ENCODE measurements at regions not wholly inside any gene's neighbourhood (a gene's known extent, or its start where the extent isn't known, plus 50 kb on each side); places are given as distances from the start of the nearest gene placed in this dataset.
A peak's percentile ranks its signal among the peaks of the same experiment; 100 is the strongest.

DNA sequence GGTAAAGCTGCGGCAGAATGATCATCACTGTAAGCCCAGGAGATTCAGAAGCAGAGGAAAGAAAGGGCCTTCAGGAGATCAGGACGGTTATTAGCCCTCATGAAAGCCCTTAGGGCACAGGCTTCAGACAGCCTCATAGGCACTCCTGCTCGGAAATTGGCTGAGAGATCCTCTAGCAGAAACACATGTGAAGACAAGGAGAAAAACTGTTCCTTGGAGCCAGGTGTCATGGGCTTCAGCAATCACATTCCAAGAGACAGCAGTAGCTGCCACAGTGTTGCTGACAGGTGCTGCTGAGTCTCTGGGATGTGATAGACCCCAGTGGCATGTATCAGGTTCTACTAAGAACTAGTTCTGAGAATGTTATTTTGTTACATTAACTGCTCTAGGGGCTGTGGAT is 88.8 kb upstream of the DYRK2 start:
- Histone ChIP-seq H3K9me3 (ENCODE audit: control insufficient read depth in 4 of 4, low read length in 3 of 4) (peaks cover 2 to 25% (median 11%) of the 10 kb centered on the region in 4 donors), H3K27ac (ENCODE audit: low read depth in 1 of 2, low read length in 2 of 2) (no peak overlapping the region), H3K27me3 (ENCODE audit: control insufficient read depth in 4 of 4, insufficient read depth in 4 of 4, low read length in 3 of 4) (no peaks in the 10 kb centered on the region), H3K4me1 (ENCODE audit: control insufficient read depth in 4 of 4, insufficient read depth in 4 of 4, low read length in 3 of 4) (no peaks in the 10 kb centered on the region), H3K9ac (ENCODE audit: low read depth in 1 of 2, low read length in 2 of 2) (no peak overlapping the region), H3K4me3 (ENCODE audit: low read depth in 1 of 3, low read length in 3 of 3) (no peak overlapping the region), H3K36me3 (ENCODE audit: control insufficient read depth in 4 of 4, insufficient read depth in 3 of 4, low read depth in 1 of 4, low read length in 3 of 4) (no peaks in the 10 kb centered on the region)
- no peak for DNase-seq (ENCODE audit: low spot score)
- no peak for TF ChIP-seq ATF3 (IDR thresholded peaks at IDR 0.05)
- TF ChIP-seq TAF1 (conservative IDR thresholded peaks at IDR 0.05), result no peak
- no peak for TF ChIP-seq REST (IDR thresholded peaks at IDR 0.05)
- no peak for TF ChIP-seq SP1 (IDR thresholded peaks at IDR 0.05)
- TF ChIP-seq, protein P1, sequence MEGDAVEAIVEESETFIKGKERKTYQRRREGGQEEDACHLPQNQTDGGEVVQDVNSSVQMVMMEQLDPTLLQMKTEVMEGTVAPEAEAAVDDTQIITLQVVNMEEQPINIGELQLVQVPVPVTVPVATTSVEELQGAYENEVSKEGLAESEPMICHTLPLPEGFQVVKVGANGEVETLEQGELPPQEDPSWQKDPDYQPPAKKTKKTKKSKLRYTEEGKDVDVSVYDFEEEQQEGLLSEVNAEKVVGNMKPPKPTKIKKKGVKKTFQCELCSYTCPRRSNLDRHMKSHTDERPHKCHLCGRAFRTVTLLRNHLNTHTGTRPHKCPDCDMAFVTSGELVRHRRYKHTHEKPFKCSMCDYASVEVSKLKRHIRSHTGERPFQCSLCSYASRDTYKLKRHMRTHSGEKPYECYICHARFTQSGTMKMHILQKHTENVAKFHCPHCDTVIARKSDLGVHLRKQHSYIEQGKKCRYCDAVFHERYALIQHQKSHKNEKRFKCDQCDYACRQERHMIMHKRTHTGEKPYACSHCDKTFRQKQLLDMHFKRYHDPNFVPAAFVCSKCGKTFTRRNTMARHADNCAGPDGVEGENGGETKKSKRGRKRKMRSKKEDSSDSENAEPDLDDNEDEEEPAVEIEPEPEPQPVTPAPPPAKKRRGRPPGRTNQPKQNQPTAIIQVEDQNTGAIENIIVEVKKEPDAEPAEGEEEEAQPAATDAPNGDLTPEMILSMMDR (IDR thresholded peaks at IDR 0.05; ENCODE audit: low read depth, low read length, missing input control), result no peak
- no peak for TF ChIP-seq FOXA1 (IDR thresholded peaks at IDR 0.05)
- no peak for TF ChIP-seq HNF4A (conservative IDR thresholded peaks at IDR 0.05)
- no peak for TF ChIP-seq NR2F2 (IDR thresholded peaks at IDR 0.05)
- WGBS, result 77% methylated on average over 3 of the region's 3 CpGs

DNA sequence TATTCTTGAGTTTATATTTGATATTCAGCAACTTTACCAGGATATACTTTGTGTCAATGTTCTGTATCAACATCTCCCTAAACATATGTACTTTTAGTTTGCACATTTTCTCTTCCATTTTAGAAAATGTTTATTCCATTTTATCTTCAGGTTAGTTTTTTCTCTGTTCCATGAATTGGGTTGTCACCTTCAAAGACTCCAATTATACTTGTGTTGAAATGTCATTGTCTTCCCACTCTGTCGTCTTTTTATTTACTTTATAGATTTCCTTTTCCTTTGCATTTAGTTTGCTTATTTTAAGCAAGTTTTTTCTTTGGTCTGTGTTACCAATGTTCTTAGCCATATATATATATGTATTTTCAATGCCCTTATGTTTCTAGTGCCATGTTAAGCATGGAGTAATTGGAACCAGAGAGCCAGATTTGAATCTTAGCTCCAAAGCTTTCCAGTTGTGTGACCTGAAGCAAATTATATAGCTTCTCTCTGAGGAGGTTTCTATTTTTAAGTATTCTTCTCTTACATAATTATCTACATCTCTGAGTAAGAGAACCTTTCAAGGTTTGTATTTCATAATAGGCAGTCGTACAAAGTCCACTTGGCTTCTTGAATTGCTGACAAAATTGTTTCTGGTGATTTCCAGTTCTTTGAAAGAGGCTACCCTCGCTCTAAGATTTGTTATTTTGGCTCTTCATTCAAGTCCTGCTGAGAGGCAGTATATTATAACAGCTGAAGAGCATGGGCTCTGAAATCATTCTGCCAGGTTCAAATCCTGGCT is 85.8 kb upstream of the DYRK2 start:
- WGBS, result 32% methylated on average over 3 of the region's 3 CpGs
- TF ChIP-seq, protein P2, sequence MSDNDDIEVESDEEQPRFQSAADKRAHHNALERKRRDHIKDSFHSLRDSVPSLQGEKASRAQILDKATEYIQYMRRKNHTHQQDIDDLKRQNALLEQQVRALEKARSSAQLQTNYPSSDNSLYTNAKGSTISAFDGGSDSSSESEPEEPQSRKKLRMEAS (IDR thresholded peaks at IDR 0.05), result no peak
- TF ChIP-seq HNF4A (conservative IDR thresholded peaks at IDR 0.05) (peak in 1 of 2 donors; percentile 24), HNF4G (IDR thresholded peaks at IDR 0.05) (no peak), FOXA1 (IDR thresholded peaks at IDR 0.05) (no peak)
- Histone ChIP-seq H3K4me3 (ENCODE audit: low read depth in 1 of 3, low read length in 3 of 3) (no peak overlapping the region), H3K36me3 (ENCODE audit: control insufficient read depth in 4 of 4, insufficient read depth in 3 of 4, low read depth in 1 of 4, low read length in 3 of 4) (no peaks in the 10 kb centered on the region), H3K4me1 (ENCODE audit: control insufficient read depth in 4 of 4, insufficient read depth in 4 of 4, low read length in 3 of 4) (no peaks in the 10 kb centered on the region), H3K27me3 (ENCODE audit: control insufficient read depth in 4 of 4, insufficient read depth in 4 of 4, low read length in 3 of 4) (no peaks in the 10 kb centered on the region), H3K27ac (ENCODE audit: low read depth in 1 of 2, low read length in 2 of 2) (no peak overlapping the region), H3K9ac (ENCODE audit: low read depth in 1 of 2, low read length in 2 of 2) (no peak overlapping the region), H3K9me3 (ENCODE audit: control insufficient read depth in 4 of 4, low read length in 3 of 4) (peaks cover 2 to 39% (median 16%) of the 10 kb centered on the region in 4 donors)
- no peak for DNase-seq (ENCODE audit: low spot score)

- no peak for DNase-seq (ENCODE audit: low spot score)
- WGBS, result 67% methylated on average over 2 of the region's 2 CpGs
- Histone ChIP-seq H3K9ac (ENCODE audit: low read depth in 1 of 2, low read length in 2 of 2) (no peak overlapping the region), H3K4me1 (ENCODE audit: control insufficient read depth in 4 of 4, insufficient read depth in 4 of 4, low read length in 3 of 4) (no peaks in the 10 kb centered on the region), H3K36me3 (ENCODE audit: control insufficient read depth in 4 of 4, insufficient read depth in 3 of 4, low read depth in 1 of 4, low read length in 3 of 4) (no peaks in the 10 kb centered on the region), H3K9me3 (ENCODE audit: control insufficient read depth in 4 of 4, low read length in 3 of 4) (peaks cover 0 to 17% (median 6%) of the 10 kb centered on the region in 4 donors), H3K27me3 (ENCODE audit: control insufficient read depth in 4 of 4, insufficient read depth in 4 of 4, low read length in 3 of 4) (no peaks in the 10 kb centered on the region), H3K4me3 (ENCODE audit: low read depth in 1 of 3, low read length in 3 of 3) (no peak overlapping the region), H3K27ac (ENCODE audit: low read depth in 1 of 2, low read length in 2 of 2) (no peak overlapping the region)
- TF ChIP-seq HNF4A (conservative IDR thresholded peaks at IDR 0.05), result no peak
- no peak for TF ChIP-seq REST (IDR thresholded peaks at IDR 0.05)
- no peak for TF ChIP-seq FOXA2 (IDR thresholded peaks at IDR 0.05)
- TF ChIP-seq HNF4G (IDR thresholded peaks at IDR 0.05), result no peak
- no peak for TF ChIP-seq ATF3 (IDR thresholded peaks at IDR 0.05)
- no peak for TF ChIP-seq SP1 (IDR thresholded peaks at IDR 0.05)
- no peak for TF ChIP-seq TAF1 (conservative IDR thresholded peaks at IDR 0.05)
- TF ChIP-seq YY1 (IDR thresholded peaks at IDR 0.05), result no peak
- no peak for TF ChIP-seq FOXA1 (IDR thresholded peaks at IDR 0.05)
- TF ChIP-seq, protein P1 (IDR thresholded peaks at IDR 0.05; ENCODE audit: low read depth, low read length, missing input control), result no peak
- no peak for TF ChIP-seq JUND (IDR thresholded peaks at IDR 0.05)
These were observed 80.5 kb upstream of the DYRK2 start for GRCh38 chr12:67568055-67568454.
